SJSA1 (cell line): ENCODE measurements at regions not wholly inside any gene's neighbourhood (a gene's known extent, or its start where the extent isn't known, plus 50 kb on each side); places are given as distances from the start of the nearest gene placed in this dataset.
A peak's percentile ranks its signal among the peaks of the same experiment; 100 is the strongest.
"Not testable (repeated sequence)": the region's sequence is repeated elsewhere in the genome, so short reads cannot be mapped to it uniquely, and the experiment has no call there.

ENCODE experiments used
- DNase-seq, 2 experiments: peaks; one replicate each; pipeline ENCODE4 v3.0.0-alpha.2; 2015 to 2020; ENCODE audit warnings: low spot score in 2 of 2, low read depth in 1 of 2
- H3K27ac ChIP-seq: fragments of 250-450 bp; sonication (Bioruptor Pico); 2 replicates; pipeline ENCODE4 v1.5.1; 2020; ENCODE audit warnings: mild to moderate bottlenecking, moderate library complexity
- H3K27me3 ChIP-seq: fragments of 250-450 bp; sonication (Bioruptor Pico); replicated peaks from 2 replicates; pipeline ENCODE4 v1.5.1; 2020; ENCODE audit warnings: mild to moderate bottlenecking, moderate library complexity
- H3K36me3 ChIP-seq: fragments of 250-450 bp; sonication (Bioruptor Pico); 2 replicates; pipeline ENCODE4 v1.5.1; 2020; ENCODE audit warnings: mild to moderate bottlenecking
- H3K4me1 ChIP-seq: fragments of 250-450 bp; sonication (Bioruptor Pico); replicated peaks from 2 replicates; pipeline ENCODE4 v1.6.1; 2021; ENCODE audit warnings: mild to moderate bottlenecking
- H3K4me3 ChIP-seq: fragments of 250-450 bp; sonication (Bioruptor Pico); 2 replicates; pipeline ENCODE4 v1.5.1; 2020; ENCODE audit warnings: mild to moderate bottlenecking
- H3K9me3 ChIP-seq: fragments of 250-450 bp; sonication (Bioruptor Pico); replicated peaks from 2 replicates; pipeline ENCODE4 v1.5.1; 2020; ENCODE audit warnings: mild to moderate bottlenecking

GRCh38 chr1:221563476-221563921 lies 178.4 kb downstream of the DUSP10 start:
- H3K36me3 ChIP-seq: no peaks in the 10 kb centered on the region
- H3K27me3 ChIP-seq: no peaks in the 10 kb centered on the region
- no peak overlapping the region for H3K27ac ChIP-seq
- no peak overlapping the region for H3K4me3 ChIP-seq
- DNase-seq: no peak
- H3K4me1 ChIP-seq: no peaks in the 10 kb centered on the region
- H3K9me3 ChIP-seq: no peaks in the 10 kb centered on the region

GRCh38 chr1:221564891-221565290 lies 177.0 kb downstream of the DUSP10 start:
- no peak for DNase-seq
- Histone ChIP-seq H3K4me3 (no peak overlapping the region), H3K27ac (no peak overlapping the region), H3K36me3 (no peaks in the 10 kb centered on the region), H3K9me3 (no peaks in the 10 kb centered on the region), H3K4me1 (no peaks in the 10 kb centered on the region), H3K27me3 (no peaks in the 10 kb centered on the region)

DNA sequence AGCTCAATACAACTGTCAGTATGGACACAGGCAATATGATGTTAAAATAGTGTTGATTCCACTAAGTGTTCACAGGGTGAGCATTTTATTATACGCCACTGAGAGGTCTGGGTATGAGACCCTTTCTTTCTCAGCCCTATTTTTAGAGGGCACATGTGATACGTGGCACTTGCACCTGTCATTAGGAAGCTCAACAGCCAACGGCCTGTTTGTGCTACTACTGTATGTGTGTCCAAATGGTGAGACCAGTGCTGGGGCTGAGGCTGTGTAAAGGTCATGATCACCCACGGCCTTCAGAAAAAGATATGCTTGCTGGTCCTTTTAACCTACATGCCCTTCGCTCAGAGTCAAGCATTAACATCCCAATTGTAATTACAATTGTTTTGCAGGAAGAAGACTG lies 176.2 kb downstream of the DUSP10 start:
- DNase-seq: no peak
- Histone ChIP-seq H3K9me3 (no peaks in the 10 kb centered on the region), H3K27me3 (no peaks in the 10 kb centered on the region), H3K36me3 (no peaks in the 10 kb centered on the region), H3K4me1 (no peaks in the 10 kb centered on the region), H3K4me3 (no peak overlapping the region), H3K27ac (no peak overlapping the region)

DNA sequence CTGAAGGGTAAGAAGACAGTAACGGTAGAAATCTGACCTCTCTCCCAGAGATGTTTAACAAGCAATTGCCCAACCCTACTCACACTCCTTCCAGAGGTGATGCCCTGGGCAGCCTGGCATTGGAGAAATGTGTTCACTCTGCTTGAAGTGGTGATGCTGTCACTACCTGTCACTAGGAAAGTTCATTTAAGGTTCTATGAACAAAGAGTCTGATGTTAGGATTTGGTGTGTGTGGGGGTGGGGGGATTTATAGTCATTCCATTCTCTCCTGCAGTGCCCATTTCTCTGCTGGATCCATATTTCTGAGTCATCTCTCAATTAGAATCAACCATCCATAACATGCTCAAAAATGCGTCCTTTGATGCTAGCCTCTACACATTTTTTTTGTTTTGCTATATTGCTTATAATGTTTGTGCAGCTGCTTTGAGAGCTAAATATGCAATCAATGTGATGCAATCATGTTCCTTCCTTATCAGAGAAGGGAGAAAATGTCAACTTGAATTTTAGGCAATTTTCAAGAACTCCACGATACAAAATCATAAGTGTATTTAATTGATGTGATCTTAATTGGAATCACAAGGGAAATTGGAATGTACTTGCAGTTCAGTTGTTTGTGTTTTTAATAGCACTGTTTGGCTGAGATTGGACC lies 173.9 kb downstream of the DUSP10 start:
- no peaks in the 10 kb centered on the region for H3K4me1 ChIP-seq
- H3K27ac ChIP-seq: no peak overlapping the region
- no peaks in the 10 kb centered on the region for H3K36me3 ChIP-seq
- no peaks in the 10 kb centered on the region for H3K27me3 ChIP-seq
- no peak overlapping the region for H3K4me3 ChIP-seq
- no peaks in the 10 kb centered on the region for H3K9me3 ChIP-seq
- no peak for DNase-seq

DNA sequence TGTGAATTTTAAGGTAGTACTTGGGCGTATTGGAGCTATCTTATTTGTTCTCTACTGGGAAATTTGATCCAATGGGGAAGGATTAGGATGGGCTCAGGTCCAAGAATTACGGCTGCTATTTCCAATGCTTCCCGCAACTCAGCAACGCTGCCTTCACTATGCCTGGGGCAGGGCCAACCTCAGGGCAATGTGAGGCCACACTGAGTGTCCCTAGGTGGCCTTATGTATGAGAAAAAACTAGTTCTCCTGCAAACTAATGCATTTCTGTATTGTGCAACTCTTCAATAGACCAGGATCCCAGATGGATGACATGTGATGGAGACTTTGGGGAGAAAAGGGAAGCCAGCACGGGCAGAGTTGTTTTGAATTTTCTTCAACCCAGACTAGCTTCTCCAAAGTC lies 168.1 kb downstream of the DUSP10 start:
- Histone ChIP-seq H3K27ac (no peak overlapping the region; the same call in 1 of the 2 replicates), H3K9me3 (no peaks in the 10 kb centered on the region; the same call in 1 of the 2 replicates), H3K4me1 (peaks cover 31% of the 10 kb centered on the region), H3K27me3 (no peaks in the 10 kb centered on the region), H3K4me3 (no peak overlapping the region), H3K36me3 (0 out of 2 replicates have a peak, but pooled peaks cover 4% of the 10 kb centered on the region)
- DNase-seq: no peak

DNA sequence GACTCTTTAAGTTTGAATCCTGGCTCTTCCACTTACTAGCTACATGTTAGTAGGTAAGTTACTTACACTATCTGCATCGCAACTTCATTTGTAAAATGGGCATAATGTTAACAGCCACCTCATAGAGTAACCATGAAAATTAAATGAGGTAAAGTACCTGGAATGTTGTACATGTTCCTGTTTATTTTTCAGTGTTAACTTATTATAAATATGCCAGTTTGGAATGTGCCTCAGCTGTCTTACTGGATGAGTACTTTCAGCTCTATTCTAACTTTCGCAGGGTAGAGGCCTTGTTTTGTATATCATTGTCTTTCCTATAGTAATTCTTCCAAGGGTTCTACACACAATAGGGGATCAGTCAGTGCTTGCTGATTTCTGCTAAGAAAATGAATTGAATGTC lies 167.4 kb downstream of the DUSP10 start:
- H3K27ac ChIP-seq: peak overlapping the region; percentile 50
- 0 out of 2 replicates have a peak, but pooled peaks cover 4% of the 10 kb centered on the region for H3K36me3 ChIP-seq
- peak in 1 of 2 experiments; percentile 60 for DNase-seq
- peaks cover 31% of the 10 kb centered on the region for H3K4me1 ChIP-seq
- no peaks in the 10 kb centered on the region; the same call in 1 of the 2 replicates for H3K9me3 ChIP-seq
- no peaks in the 10 kb centered on the region for H3K27me3 ChIP-seq
- no peak overlapping the region for H3K4me3 ChIP-seq

DNA sequence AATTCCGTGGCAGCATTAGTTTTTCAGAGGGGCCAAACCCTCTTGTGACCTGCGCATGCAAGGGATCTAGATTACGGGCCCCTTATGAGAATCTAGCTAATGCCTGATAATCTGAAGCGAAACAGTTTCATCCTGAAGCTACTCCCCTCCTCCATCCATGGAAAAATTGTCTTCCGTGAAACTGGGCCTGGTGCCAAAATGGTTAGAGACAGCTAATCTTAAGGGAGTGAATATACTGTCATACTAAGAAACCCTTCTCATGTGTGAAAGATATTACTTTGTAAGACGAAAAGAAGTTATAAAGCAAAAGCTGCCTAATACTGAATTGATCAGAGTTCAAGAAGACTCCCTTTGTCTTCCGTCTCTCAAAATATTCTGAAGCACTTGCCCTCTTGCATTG lies 166.3 kb downstream of the DUSP10 start:
- peak in 1 of 2 experiments; percentile 22 for DNase-seq
- Histone ChIP-seq H3K4me3 (no peak overlapping the region), H3K27me3 (no peaks in the 10 kb centered on the region), H3K4me1 (peaks cover 31% of the 10 kb centered on the region), H3K27ac (peak overlapping the region; percentile 50), H3K9me3 (no peaks in the 10 kb centered on the region; the same call in 1 of the 2 replicates), H3K36me3 (0 out of 2 replicates have a peak, but pooled peaks cover 4% of the 10 kb centered on the region)

DNA sequence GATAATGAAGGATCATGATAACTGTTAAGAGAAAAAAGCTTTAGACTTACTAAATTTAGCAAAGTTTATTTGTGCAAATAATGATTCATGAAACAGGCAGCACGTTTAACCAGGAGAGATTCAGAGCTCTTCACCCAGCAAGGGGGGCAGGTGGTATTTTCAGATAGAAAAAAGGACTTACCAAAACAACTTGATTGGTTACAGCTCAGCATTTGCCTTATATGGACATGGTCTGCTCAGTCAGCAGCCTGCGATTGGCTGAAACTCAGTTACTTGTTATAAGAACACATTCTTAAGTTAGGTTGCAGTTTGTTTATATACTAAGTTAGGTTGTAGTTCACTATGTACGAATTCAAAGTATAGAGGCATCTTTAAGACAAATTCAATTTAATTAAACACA lies 165.6 kb downstream of the DUSP10 start:
- DNase-seq: peak; percentile 73 to 84
- 0 out of 2 replicates have a peak, but pooled peaks cover 4% of the 10 kb centered on the region for H3K36me3 ChIP-seq
- H3K4me1 ChIP-seq: peaks cover 31% of the 10 kb centered on the region
- no peaks in the 10 kb centered on the region; the same call in 1 of the 2 replicates for H3K9me3 ChIP-seq
- no peaks in the 10 kb centered on the region for H3K27me3 ChIP-seq
- H3K4me3 ChIP-seq: no peak overlapping the region
- peak overlapping the region; percentile 79 for H3K27ac ChIP-seq

- no peak overlapping the region for H3K4me3 ChIP-seq
- no peak overlapping the region for H3K27ac ChIP-seq
- H3K36me3 ChIP-seq: no peaks in the 10 kb centered on the region
- no peaks in the 10 kb centered on the region for H3K4me1 ChIP-seq
- no peaks in the 10 kb centered on the region for H3K9me3 ChIP-seq
- no peaks in the 10 kb centered on the region for H3K27me3 ChIP-seq
- DNase-seq: no peak
Observed at GRCh38 chr1:221583465-221583864, 158.4 kb downstream of the DUSP10 start.

DNA sequence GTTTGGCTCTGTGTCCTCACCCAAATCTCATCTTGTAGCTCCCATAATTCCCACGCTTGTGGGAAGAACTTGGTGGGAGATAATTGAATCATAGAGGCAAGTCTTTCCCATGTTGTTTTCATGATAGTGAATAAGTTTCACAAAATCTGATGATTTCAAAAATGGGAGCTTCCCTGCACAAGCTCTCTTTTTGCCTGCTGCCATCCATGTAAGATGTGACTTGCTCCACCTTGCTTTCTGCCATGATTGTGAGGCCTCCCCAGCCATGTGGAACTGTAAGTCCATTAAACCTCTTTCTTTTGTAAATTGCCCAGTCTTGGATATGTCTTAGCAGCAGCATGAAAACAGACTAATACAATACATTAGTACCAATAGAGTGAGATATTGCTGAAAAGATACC lies 154.9 kb downstream of the DUSP10 start:
- not testable (repeated sequence) for H3K9me3 ChIP-seq, H3K4me3 ChIP-seq, DNase-seq, H3K36me3 ChIP-seq, H3K4me1 ChIP-seq, H3K27me3 ChIP-seq, H3K27ac ChIP-seq

- H3K27ac ChIP-seq, H3K4me1 ChIP-seq, H3K27me3 ChIP-seq, H3K36me3 ChIP-seq, DNase-seq, H3K9me3 ChIP-seq, H3K4me3 ChIP-seq: not testable (repeated sequence)
Observed at GRCh38 chr1:221591250-221591649, 150.6 kb downstream of the DUSP10 start.

GRCh38 chr1:221594576-221594975 lies 147.3 kb downstream of the DUSP10 start:
- no peaks in the 10 kb centered on the region for H3K9me3 ChIP-seq
- H3K36me3 ChIP-seq: no peaks in the 10 kb centered on the region
- peak in 1 of 2 experiments; percentile 31 for DNase-seq

DNA sequence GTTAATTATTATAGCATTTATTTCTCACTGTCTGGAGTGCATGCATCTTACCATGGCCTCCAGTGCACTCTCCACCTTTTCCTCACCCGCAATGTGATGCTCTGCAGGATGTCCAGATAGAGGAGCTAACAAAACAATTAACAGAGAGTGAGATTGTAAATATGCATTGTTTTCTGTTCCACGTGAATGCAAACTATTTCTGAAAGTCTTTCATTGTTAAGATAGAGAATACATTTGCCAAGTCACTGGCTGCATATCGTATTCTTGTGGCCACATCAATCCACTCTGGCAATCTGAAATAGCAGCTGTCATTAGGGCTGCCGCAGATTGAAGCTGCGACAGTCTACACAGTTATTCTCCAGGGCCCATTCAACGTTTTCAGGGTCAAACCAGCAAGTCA lies 143.8 kb downstream of the DUSP10 start:
- Histone ChIP-seq H3K27ac (no peak overlapping the region), H3K4me3 (no peak overlapping the region), H3K4me1 (peaks cover 10% of the 10 kb centered on the region), H3K36me3 (no peaks in the 10 kb centered on the region), H3K9me3 (no peaks in the 10 kb centered on the region), H3K27me3 (no peaks in the 10 kb centered on the region)
- no peak for DNase-seq

More at GRCh38 chr1:221594576-221594975, 147.3 kb downstream of the DUSP10 start:
- no peaks in the 10 kb centered on the region for H3K27me3 ChIP-seq
- peaks cover 10% of the 10 kb centered on the region for H3K4me1 ChIP-seq
- no peak overlapping the region for H3K27ac ChIP-seq
- H3K4me3 ChIP-seq: no peak overlapping the region

DNA sequence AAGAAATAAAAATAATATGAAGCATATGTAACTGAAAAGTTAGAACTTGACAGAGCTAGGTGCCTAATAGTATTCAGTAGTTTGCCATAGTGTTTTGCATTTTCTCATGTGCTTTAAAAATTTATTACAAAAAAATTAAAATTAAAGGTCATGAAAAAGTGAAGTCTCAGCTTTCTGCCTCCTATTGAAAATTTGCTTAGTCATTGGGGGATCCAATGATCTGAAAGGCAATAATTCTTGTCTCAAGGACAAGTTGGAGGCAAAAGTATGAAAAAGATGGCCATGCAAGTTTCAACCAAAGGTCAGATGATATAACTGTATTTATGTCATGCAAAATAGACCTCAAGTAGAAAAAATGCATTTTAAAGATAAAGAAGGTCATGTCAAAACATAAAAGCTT lies 140.7 kb downstream of the DUSP10 start:
- Histone ChIP-seq H3K4me3 (no peak overlapping the region), H3K27me3 (no peaks in the 10 kb centered on the region), H3K9me3 (no peaks in the 10 kb centered on the region), H3K36me3 (no peaks in the 10 kb centered on the region), H3K4me1 (no peaks in the 10 kb centered on the region), H3K27ac (no peak overlapping the region)
- no peak for DNase-seq

DNA sequence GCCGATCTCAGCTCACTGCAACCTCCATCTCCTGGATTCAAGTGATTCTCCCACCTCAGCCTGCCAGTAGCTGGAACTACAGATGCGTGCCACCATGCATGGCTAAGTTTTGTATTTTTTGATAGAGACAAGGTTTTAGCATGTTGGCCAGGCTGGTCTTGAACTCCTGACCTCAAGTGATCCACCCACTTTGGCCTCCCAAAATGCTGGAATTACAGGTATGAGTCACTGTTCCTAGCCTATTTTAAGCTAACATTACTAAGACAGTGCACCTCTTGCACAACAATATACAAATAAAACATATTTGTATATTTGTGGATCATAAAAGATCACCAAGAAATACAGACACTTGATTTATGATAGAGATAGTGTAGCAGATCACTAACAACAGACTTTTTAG lies 139.1 kb downstream of the DUSP10 start:
- Histone ChIP-seq H3K27ac (no peak overlapping the region), H3K9me3 (no peaks in the 10 kb centered on the region), H3K36me3 (no peaks in the 10 kb centered on the region), H3K4me3 (no peak overlapping the region), H3K27me3 (no peaks in the 10 kb centered on the region), H3K4me1 (no peaks in the 10 kb centered on the region)
- DNase-seq: no peak
